Epithelial cell of proximal tubule (primary cell): ENCODE measurements at regions not wholly inside any gene's neighbourhood (a gene's known extent, or its start where the extent isn't known, plus 50 kb on each side); places are given as distances from the start of the nearest gene placed in this dataset.

Experiments
- DNase-seq: peaks from one replicate; pipeline ENCODE4 v3.0.0-alpha.2; 2011; ENCODE audit warnings: low read depth
- H3K4me3 ChIP-seq: 2 replicates; pipeline ENCODE4 v1.5.1; 2011; ENCODE audit warnings: low read depth, mild to moderate bottlenecking, low read length
- CTCF ChIP-seq: conservative IDR thresholded peaks from 2 replicates; pipeline ENCODE4 v1.5.1; 2012; ENCODE audit warnings: low read depth, mild to moderate bottlenecking, low read length

GRCh38 chr3:139218046-139218445 lies 125.8 kb upstream of the MRPS22 start:
- no peak for DNase-seq
- H3K4me3 ChIP-seq = no peak overlapping the region
- TF ChIP-seq CTCF = no peak

GRCh38 chr3:139219463-139219862 lies 124.4 kb upstream of the MRPS22 start:
- no peak for DNase-seq
- TF ChIP-seq CTCF = no peak

GRCh38 chr3:139222100-139222657 lies 121.6 kb upstream of the MRPS22 start:
- DNase-seq = no peak
- TF ChIP-seq CTCF = no peak
- H3K4me3 ChIP-seq = no peak overlapping the region

More at GRCh38 chr3:139219463-139219862, 124.4 kb upstream of the MRPS22 start:
- H3K4me3 ChIP-seq = no peak overlapping the region

GRCh38 chr3:139225548-139225947 lies 118.3 kb upstream of the MRPS22 start:
- TF ChIP-seq CTCF = no peak
- no peak overlapping the region for H3K4me3 ChIP-seq
- no peak for DNase-seq

GRCh38 chr3:139226731-139227130 lies 117.1 kb upstream of the MRPS22 start:
- no peak for DNase-seq
- TF ChIP-seq CTCF = no peak
- no peak overlapping the region for H3K4me3 ChIP-seq

- no peak for TF ChIP-seq CTCF
- DNase-seq = no peak
- no peak overlapping the region for H3K4me3 ChIP-seq
These were observed 116.7 kb upstream of the MRPS22 start for GRCh38 chr3:139227165-139227564.

- no peak for DNase-seq
- TF ChIP-seq CTCF = no peak
- H3K4me3 ChIP-seq = no peak overlapping the region
These were observed 116.0 kb upstream of the MRPS22 start for GRCh38 chr3:139227827-139228226.
